ENCODE measurements at regions not wholly inside any gene's neighbourhood (a gene's known extent, or its start where the extent isn't known, plus 50 kb on each side); places are given as distances from the start of the nearest gene placed in this dataset.

DNA sequence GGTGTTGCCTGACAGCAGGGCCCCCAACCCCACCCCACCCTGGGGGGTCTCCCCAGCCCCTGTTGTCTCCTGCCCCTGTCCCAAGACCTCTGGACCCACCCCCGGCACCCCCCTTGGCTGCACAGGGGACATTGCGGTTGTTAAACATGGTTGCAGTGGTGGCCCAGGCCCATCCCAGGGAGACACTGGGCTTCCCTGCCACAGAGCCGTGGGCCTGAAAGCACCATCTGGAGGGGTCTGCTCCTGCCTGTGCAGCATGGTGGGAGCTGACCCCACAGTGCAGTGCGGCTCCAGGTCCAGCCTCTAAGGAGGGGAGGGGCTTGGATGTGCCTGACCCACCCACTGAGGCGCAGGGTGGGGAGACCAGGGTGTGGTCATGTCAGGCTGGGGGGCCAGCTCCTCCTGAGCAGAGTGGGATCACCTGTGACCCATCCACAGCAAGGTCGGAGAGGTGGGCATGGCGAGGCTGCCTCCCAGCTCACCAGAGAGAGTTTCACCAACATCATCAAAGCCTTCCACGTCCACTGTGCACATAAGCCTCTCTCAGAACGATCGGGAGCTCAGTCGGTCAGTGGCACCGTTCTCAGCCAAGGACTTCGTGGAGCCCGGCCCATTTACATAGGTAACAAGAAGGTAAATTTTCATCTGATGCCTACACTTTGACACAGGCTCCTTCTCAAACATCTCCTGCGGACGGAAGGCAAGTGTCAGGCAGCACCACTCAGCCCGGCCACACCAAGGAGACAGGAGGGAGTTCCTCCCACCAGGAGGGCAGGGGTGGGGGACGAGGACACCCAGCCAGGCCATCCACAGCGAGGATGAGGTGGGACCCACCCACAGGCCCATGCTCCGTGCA lies 201.1 kb downstream of the BRD1 start:
- Histone ChIP-seq H3K4me1 (ENCODE audit: insufficient read depth) (no peaks in the 10 kb centered on the region), H2AFZ (no peak overlapping the region), H3K27me3 (ENCODE audit: insufficient read depth) (no peaks in the 10 kb centered on the region), H4K20me1 (replicated peaks; ENCODE audit: insufficient read depth) (no peaks in the 10 kb centered on the region), H3F3A (replicated peaks; ENCODE audit: low read depth) (no peaks in the 10 kb centered on the region), H3K4me2 (no peak overlapping the region), H3K27ac (ENCODE audit: low read depth) (no peak overlapping the region), H3K4me3 (no peak overlapping the region), H3K9me2 (ENCODE audit: insufficient read depth) (no peaks in the 10 kb centered on the region), H3K79me2 (replicated peaks; ENCODE audit: insufficient read depth) (no peaks in the 10 kb centered on the region), H3K36me3 (ENCODE audit: insufficient read depth) (no peaks in the 10 kb centered on the region; the same call in 1 of the 2 replicates)
- TF ChIP-seq, protein P1, sequence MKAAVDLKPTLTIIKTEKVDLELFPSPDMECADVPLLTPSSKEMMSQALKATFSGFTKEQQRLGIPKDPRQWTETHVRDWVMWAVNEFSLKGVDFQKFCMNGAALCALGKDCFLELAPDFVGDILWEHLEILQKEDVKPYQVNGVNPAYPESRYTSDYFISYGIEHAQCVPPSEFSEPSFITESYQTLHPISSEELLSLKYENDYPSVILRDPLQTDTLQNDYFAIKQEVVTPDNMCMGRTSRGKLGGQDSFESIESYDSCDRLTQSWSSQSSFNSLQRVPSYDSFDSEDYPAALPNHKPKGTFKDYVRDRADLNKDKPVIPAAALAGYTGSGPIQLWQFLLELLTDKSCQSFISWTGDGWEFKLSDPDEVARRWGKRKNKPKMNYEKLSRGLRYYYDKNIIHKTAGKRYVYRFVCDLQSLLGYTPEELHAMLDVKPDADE (IDR thresholded peaks at IDR 0.05), result no peak
- TF ChIP-seq, protein P2, sequence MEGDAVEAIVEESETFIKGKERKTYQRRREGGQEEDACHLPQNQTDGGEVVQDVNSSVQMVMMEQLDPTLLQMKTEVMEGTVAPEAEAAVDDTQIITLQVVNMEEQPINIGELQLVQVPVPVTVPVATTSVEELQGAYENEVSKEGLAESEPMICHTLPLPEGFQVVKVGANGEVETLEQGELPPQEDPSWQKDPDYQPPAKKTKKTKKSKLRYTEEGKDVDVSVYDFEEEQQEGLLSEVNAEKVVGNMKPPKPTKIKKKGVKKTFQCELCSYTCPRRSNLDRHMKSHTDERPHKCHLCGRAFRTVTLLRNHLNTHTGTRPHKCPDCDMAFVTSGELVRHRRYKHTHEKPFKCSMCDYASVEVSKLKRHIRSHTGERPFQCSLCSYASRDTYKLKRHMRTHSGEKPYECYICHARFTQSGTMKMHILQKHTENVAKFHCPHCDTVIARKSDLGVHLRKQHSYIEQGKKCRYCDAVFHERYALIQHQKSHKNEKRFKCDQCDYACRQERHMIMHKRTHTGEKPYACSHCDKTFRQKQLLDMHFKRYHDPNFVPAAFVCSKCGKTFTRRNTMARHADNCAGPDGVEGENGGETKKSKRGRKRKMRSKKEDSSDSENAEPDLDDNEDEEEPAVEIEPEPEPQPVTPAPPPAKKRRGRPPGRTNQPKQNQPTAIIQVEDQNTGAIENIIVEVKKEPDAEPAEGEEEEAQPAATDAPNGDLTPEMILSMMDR (conservative IDR thresholded peaks at IDR 0.05; ENCODE audit: low read depth in 2 of 2), result no peak
- TF ChIP-seq EZH2 (IDR thresholded peaks at IDR 0.05; ENCODE audit: low read depth, unreplicated experiment), result no peak
- no peak for TF ChIP-seq JUNB (IDR thresholded peaks at IDR 0.05; ENCODE audit: unreplicated experiment)
- no peak for TF ChIP-seq NANOG (IDR thresholded peaks at IDR 0.05; ENCODE audit: borderline replicate concordance)
- no peak for TF ChIP-seq CREB1 (CRISPR knock-in tag; IDR thresholded peaks at IDR 0.05; ENCODE audit: low read depth)
- no peak for TF ChIP-seq STAT1 (IDR thresholded peaks at IDR 0.05; ENCODE audit: unreplicated experiment)
- no peak for TF ChIP-seq POLR2AphosphoS5 (IDR thresholded peaks at IDR 0.05; ENCODE audit: low read depth)
- TF ChIP-seq, protein P3, sequence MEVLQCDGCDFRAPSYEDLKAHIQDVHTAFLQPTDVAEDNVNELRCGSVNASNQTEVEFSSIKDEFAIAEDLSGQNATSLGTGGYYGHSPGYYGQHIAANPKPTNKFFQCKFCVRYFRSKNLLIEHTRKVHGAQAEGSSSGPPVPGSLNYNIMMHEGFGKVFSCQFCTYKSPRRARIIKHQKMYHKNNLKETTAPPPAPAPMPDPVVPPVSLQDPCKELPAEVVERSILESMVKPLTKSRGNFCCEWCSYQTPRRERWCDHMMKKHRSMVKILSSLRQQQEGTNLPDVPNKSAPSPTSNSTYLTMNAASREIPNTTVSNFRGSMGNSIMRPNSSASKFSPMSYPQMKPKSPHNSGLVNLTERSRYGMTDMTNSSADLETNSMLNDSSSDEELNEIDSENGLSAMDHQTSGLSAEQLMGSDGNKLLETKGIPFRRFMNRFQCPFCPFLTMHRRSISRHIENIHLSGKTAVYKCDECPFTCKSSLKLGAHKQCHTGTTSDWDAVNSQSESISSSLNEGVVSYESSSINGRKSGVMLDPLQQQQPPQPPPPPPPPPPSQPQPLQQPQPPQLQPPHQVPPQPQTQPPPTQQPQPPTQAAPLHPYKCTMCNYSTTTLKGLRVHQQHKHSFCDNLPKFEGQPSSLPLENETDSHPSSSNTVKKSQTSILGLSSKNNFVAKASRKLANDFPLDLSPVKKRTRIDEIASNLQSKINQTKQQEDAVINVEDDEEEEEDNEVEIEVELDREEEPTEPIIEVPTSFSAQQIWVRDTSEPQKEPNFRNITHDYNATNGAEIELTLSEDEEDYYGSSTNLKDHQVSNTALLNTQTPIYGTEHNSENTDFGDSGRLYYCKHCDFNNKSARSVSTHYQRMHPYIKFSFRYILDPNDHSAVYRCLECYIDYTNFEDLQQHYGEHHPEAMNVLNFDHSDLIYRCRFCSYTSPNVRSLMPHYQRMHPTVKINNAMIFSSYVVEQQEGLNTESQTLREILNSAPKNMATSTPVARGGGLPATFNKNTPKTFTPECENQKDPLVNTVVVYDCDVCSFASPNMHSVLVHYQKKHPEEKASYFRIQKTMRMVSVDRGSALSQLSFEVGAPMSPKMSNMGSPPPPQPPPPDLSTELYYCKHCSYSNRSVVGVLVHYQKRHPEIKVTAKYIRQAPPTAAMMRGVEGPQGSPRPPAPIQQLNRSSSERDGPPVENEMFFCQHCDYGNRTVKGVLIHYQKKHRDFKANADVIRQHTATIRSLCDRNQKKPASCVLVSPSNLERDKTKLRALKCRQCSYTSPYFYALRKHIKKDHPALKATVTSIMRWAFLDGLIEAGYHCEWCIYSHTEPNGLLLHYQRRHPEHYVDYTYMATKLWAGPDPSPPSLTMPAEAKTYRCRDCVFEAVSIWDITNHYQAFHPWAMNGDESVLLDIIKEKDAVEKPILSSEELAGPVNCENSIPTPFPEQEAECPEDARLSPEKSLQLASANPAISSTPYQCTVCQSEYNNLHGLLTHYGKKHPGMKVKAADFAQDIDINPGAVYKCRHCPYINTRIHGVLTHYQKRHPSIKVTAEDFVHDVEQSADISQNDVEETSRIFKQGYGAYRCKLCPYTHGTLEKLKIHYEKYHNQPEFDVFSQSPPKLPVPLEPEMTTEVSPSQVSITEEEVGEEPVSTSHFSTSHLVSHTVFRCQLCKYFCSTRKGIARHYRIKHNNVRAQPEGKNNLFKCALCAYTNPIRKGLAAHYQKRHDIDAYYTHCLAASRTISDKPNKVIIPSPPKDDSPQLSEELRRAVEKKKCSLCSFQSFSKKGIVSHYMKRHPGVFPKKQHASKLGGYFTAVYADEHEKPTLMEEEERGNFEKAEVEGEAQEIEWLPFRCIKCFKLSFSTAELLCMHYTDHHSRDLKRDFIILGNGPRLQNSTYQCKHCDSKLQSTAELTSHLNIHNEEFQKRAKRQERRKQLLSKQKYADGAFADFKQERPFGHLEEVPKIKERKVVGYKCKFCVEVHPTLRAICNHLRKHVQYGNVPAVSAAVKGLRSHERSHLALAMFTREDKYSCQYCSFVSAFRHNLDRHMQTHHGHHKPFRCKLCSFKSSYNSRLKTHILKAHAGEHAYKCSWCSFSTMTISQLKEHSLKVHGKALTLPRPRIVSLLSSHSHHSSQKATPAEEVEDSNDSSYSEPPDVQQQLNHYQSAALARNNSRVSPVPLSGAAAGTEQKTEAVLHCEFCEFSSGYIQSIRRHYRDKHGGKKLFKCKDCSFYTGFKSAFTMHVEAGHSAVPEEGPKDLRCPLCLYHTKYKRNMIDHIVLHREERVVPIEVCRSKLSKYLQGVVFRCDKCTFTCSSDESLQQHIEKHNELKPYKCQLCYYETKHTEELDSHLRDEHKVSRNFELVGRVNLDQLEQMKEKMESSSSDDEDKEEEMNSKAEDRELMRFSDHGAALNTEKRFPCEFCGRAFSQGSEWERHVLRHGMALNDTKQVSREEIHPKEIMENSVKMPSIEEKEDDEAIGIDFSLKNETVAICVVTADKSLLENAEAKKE (CRISPR knock-in tag; IDR thresholded peaks at IDR 0.05), result no peak
- TF ChIP-seq EZH2phosphoT487 (IDR thresholded peaks at IDR 0.05; ENCODE audit: unreplicated experiment), result no peak
- TF ChIP-seq, protein P4, sequence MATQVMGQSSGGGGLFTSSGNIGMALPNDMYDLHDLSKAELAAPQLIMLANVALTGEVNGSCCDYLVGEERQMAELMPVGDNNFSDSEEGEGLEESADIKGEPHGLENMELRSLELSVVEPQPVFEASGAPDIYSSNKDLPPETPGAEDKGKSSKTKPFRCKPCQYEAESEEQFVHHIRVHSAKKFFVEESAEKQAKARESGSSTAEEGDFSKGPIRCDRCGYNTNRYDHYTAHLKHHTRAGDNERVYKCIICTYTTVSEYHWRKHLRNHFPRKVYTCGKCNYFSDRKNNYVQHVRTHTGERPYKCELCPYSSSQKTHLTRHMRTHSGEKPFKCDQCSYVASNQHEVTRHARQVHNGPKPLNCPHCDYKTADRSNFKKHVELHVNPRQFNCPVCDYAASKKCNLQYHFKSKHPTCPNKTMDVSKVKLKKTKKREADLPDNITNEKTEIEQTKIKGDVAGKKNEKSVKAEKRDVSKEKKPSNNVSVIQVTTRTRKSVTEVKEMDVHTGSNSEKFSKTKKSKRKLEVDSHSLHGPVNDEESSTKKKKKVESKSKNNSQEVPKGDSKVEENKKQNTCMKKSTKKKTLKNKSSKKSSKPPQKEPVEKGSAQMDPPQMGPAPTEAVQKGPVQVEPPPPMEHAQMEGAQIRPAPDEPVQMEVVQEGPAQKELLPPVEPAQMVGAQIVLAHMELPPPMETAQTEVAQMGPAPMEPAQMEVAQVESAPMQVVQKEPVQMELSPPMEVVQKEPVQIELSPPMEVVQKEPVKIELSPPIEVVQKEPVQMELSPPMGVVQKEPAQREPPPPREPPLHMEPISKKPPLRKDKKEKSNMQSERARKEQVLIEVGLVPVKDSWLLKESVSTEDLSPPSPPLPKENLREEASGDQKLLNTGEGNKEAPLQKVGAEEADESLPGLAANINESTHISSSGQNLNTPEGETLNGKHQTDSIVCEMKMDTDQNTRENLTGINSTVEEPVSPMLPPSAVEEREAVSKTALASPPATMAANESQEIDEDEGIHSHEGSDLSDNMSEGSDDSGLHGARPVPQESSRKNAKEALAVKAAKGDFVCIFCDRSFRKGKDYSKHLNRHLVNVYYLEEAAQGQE (IDR thresholded peaks at IDR 0.05; ENCODE audit: unreplicated experiment), result no peak
- TF ChIP-seq ZNF114 (CRISPR knock-in tag; IDR thresholded peaks at IDR 0.05), result no peak
- TF ChIP-seq ZNF331 (CRISPR knock-in tag; IDR thresholded peaks at IDR 0.05; ENCODE audit: low read depth), result no peak
- no peaks in the 10 kb centered on the region for H3K4me1 Mint-ChIP-seq
- H3K4me3 Mint-ChIP-seq, result no peak overlapping the region
- H3K9me3 Mint-ChIP-seq, result no peaks in the 10 kb centered on the region; the same call in 2 of the 3 replicates
- peaks cover 8% of the 10 kb centered on the region for H3K27me3 Mint-ChIP-seq (ENCODE audit: insufficient read depth, low read depth, poor library complexity)
- no peaks in the 10 kb centered on the region for H3K36me3 Mint-ChIP-seq (ENCODE audit: low read depth)
- DNase-seq (ENCODE audit: low spot score) (no peak), ATAC-seq (no peak)
- H3K27ac Mint-ChIP-seq, result no peak overlapping the region

Measured in GM23338 (cell line).